K562 (cell line): ENCODE measurements at regions not wholly inside any gene's neighbourhood (a gene's known extent, or its start where the extent isn't known, plus 50 kb on each side); places are given as distances from the start of the nearest gene placed in this dataset.

Source experiments
- ATAC-seq: fragments of 200-7000 bp; cut with Tn5 transposase; 3 replicates; pipeline ENCODE4 v1.9.1; 2020; ENCODE audit warnings: moderate library complexity
- BruUV-seq: library from RNA; stranded (reverse); fragments of 400-500 nt; replicated peaks from 2 replicates; lab custom pipeline; 2021; lab: Mats Ljungman, UMichigan
- CTCF ChIA-PET: fragments of 300-600 bp; formaldehyde crosslinking; extraction: SDS; loops from one replicate; lab custom pipeline; 2021; ENCODE audit warnings: low intra/inter-chr PET ratio; lab: Yijun Ruan, JAX
- POLR2A ChIA-PET: fragments of 300-600, 350-650 bp; sonication (Branson Sonifier 250); formaldehyde crosslinking; extraction: SDS; loops from one replicate; lab custom pipeline; 2021; ENCODE audit warnings: antibody characterized with exemption, inconsistent platforms; lab: Yijun Ruan, JAX
- DNase-seq, 4 experiments: peaks; one replicate each; pipeline versions ENCODE4 v3.0.0 to v3.0.0-alpha.2; 2011 to 2018; ENCODE audit warnings: low spot score in 3 of 4, mixed read lengths in 3 of 4; ENCODE audit errors: extremely low read depth in 1 of 4
- FAIRE-seq: peaks from 2 replicates; lab custom pipeline; 2011; peaks lifted over from hg19 to GRCh38; lab: Jason Lieb, UNC
- H2AFZ ChIP-seq: 2 replicates; pipeline ENCODE4 v1.6.0; 2011; ENCODE audit warnings: low read depth, low read length, control low read depth, inconsistent platforms
- H3K27ac ChIP-seq: fragments of 200-600 bp; 3 replicates; pipeline ENCODE4 v1.8.0; 2011; ENCODE audit warnings: low read depth, mild to moderate bottlenecking, control low read depth, inconsistent platforms, low read length, moderate library complexity, mixed read lengths; ENCODE audit errors: extremely low read depth
- H3K27me3 ChIP-seq, 2 experiments: fragments of 300-600 bp in 1 of 2; 2 replicates in 1 of 2; 3 replicates in 1 of 2; pipeline versions ENCODE4 v1.6.0 to v1.8.0; 2011; ENCODE audit warnings: inconsistent platforms in 2 of 2, low read length in 2 of 2, mild to moderate bottlenecking in 1 of 2, mixed read lengths in 1 of 2, moderate library complexity in 1 of 2; ENCODE audit not compliant: control insufficient read depth in 2 of 2, insufficient read depth in 2 of 2
- H3K36me3 ChIP-seq: fragments of 300-600 bp; 3 replicates; pipeline ENCODE4 v1.8.0; 2011; ENCODE audit warnings: mild to moderate bottlenecking, low read length, inconsistent platforms; ENCODE audit not compliant: control insufficient read depth, insufficient read depth
- H3K4me1 ChIP-seq, 2 experiments: fragments of 200-600 bp in 1 of 2; replicated peaks in 1 of 2; 2 replicates in 1 of 2; 3 replicates in 1 of 2; pipeline versions ENCODE4 v1.5.1 to v1.8.0; 2011; ENCODE audit warnings: inconsistent platforms in 2 of 2, low read length in 2 of 2, mild to moderate bottlenecking in 1 of 2, mixed read lengths in 1 of 2, moderate library complexity in 1 of 2; ENCODE audit not compliant: control insufficient read depth in 2 of 2, insufficient read depth in 2 of 2
- H3K4me2 ChIP-seq: 2 replicates; pipeline ENCODE4 v1.6.1; 2011; ENCODE audit warnings: low read length, control low read depth, inconsistent platforms, mixed read lengths; ENCODE audit not compliant: insufficient read depth
- H3K4me3 ChIP-seq: fragments of 200-600 bp; sonication (generic), shearing (Covaris generic); 2 replicates; pipeline ENCODE4 v1.5.1; 2016; ENCODE audit warnings: control low read depth, inconsistent platforms
- H3K79me2 ChIP-seq: fragments of 200-600 bp; 3 replicates; pipeline ENCODE4 v1.8.0; 2011; ENCODE audit warnings: low read length, inconsistent platforms; ENCODE audit not compliant: control insufficient read depth, insufficient read depth
- H3K9ac ChIP-seq, 2 experiments: 2 replicates each; pipeline versions ENCODE4 v1.6.0 to v1.6.1; 2011; ENCODE audit warnings: low read depth in 2 of 2, low read length in 2 of 2, control low read depth in 1 of 2, inconsistent platforms in 1 of 2, mild to moderate bottlenecking in 1 of 2, mixed read lengths in 1 of 2; ENCODE audit not compliant: insufficient read depth in 1 of 2
- H3K9me1 ChIP-seq: one replicate; pipeline ENCODE4 v1.6.0; 2011; ENCODE audit warnings: inconsistent platforms, mild to moderate bottlenecking, low read length, moderate library complexity; ENCODE audit not compliant: control insufficient read depth, insufficient read depth
- H3K9me3 ChIP-seq: replicated peaks from 2 replicates; pipeline ENCODE4 v1.5.1; 2011; ENCODE audit warnings: low read depth, low read length, inconsistent platforms; ENCODE audit not compliant: control insufficient read depth, insufficient read depth
- H4K20me1 ChIP-seq: replicated peaks from 2 replicates; pipeline ENCODE4 v1.6.1; 2011; ENCODE audit warnings: low read length, inconsistent platforms, mixed read lengths; ENCODE audit not compliant: control insufficient read depth, insufficient read depth
- ARID2 ChIP-seq: fragments of 450-650 bp; IDR thresholded peaks from 2 replicates; pipeline ENCODE4 v1.6.1; 2017; ENCODE audit warnings: antibody characterized with exemption, mild to moderate bottlenecking
- HMGN3 ChIP-seq: IDR thresholded peaks from 2 replicates; pipeline ENCODE4 v1.6.1; 2011; ENCODE audit warnings: borderline replicate concordance, low read depth, mild to moderate bottlenecking, mixed read lengths, low read length; ENCODE audit not compliant: insufficient read length; ENCODE audit errors: extremely low read depth
- IRF2 ChIP-seq: sonication (generic); formaldehyde crosslinking; IDR thresholded peaks from 2 replicates; pipeline ENCODE4 v1.8.1; 2022; ENCODE audit warnings: mild to moderate bottlenecking, missing genetic modification reagents
- MYC ChIP-seq, 2 experiments: fragments of 250-450 bp in 1 of 2; sonication (Bioruptor Pico) in 1 of 2; IDR thresholded peaks; 2 replicates each; pipeline versions ENCODE4 v1.5.1 to v1.6.1; 2012 to 2021; ENCODE audit warnings: low read depth in 2 of 2, borderline replicate concordance in 1 of 2, improper control_type of control experiment in 1 of 2, low read length in 1 of 2, mild to moderate bottlenecking in 1 of 2, moderate library complexity in 1 of 2
- ZKSCAN1 ChIP-seq: fragments of 150-350 bp; IDR thresholded peaks from 2 replicates; pipeline ENCODE4 v1.6.1; 2016; ENCODE audit warnings: low read depth, low read length
- ZNF583 ChIP-seq: fragments of 250-450 bp; sonication (Bioruptor Pico); IDR thresholded peaks from 2 replicates; pipeline ENCODE4 v1.4.0; 2020
- ZNF717 ChIP-seq: fragments of 250-450 bp; sonication (Bioruptor Pico); IDR thresholded peaks from 2 replicates; pipeline ENCODE4 v1.5.0; 2021
- WGBS: fragments of 100-300 bp; shearing (Covaris generic); methylation state at CpG from one replicate; pipeline ENCODE4 v1.1.6; 2016; ENCODE audit warnings: low coverage, mixed read lengths; ENCODE audit not compliant: insufficient coverage; ENCODE audit errors: missing lambda C conversion rate; 5-methylcytosine and 5-hydroxymethylcytosine counted together
- in situ Hi-C: fragments of 300-500 bp; cut with MboI; formaldehyde crosslinking; loops from 4 replicates; pipeline ENCODE4 v1.15.0; 2018; ENCODE audit warnings: inconsistent platforms, mixed read lengths
- intact Hi-C: fragments of 100-400 bp; cut with micrococcal nuclease; formaldehyde crosslinking; loops from 2 replicates; pipeline ENCODE4 v1.14.2; 2022
- TF ChIP-seq, protein P1 (sequence below): fragments of 150-350 bp; conservative IDR thresholded peaks from 2 replicates; pipeline ENCODE4 v1.6.1; 2014; ENCODE audit warnings: low read length
- TF ChIP-seq, protein P2 (sequence below), 2 experiments: fragments of 250-450 bp in 1 of 2; fragments of 450-650 bp in 1 of 2; sonication (Bioruptor Pico) in 1 of 2; IDR thresholded peaks; 2 replicates each; pipeline versions ENCODE4 v1.6.1 to v1.8.0; 2016 to 2021; ENCODE audit warnings: mild to moderate bottlenecking in 2 of 2, moderate library complexity in 2 of 2, missing compliant biosample characterization in 1 of 2, missing genetic modification characterization in 1 of 2

DNA sequence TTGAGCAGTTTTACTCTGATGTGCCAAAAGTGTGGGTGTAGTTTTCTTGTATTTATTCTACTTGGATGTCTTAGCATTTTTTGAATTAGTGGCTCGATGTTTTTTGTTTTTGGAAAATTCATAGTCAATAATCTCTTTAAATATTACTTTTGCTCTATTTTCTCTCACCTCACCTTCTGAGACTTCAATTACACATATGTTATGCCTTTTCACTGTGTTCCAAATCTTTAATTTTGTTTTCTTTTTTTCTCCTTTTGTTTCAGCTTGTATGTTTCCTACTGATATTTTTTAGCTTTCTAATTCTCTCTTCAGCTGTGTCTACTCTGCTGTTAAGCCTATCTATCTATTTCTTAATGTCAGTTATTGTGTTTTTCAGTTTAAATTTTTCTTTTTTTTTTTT lies 69.5 kb downstream of the ZNF503 start:
- FAIRE-seq, result no peak
- BruUV-seq, result no TSS peak
- intact Hi-C loops, result no loop called here
- TF ChIP-seq, protein P1, sequence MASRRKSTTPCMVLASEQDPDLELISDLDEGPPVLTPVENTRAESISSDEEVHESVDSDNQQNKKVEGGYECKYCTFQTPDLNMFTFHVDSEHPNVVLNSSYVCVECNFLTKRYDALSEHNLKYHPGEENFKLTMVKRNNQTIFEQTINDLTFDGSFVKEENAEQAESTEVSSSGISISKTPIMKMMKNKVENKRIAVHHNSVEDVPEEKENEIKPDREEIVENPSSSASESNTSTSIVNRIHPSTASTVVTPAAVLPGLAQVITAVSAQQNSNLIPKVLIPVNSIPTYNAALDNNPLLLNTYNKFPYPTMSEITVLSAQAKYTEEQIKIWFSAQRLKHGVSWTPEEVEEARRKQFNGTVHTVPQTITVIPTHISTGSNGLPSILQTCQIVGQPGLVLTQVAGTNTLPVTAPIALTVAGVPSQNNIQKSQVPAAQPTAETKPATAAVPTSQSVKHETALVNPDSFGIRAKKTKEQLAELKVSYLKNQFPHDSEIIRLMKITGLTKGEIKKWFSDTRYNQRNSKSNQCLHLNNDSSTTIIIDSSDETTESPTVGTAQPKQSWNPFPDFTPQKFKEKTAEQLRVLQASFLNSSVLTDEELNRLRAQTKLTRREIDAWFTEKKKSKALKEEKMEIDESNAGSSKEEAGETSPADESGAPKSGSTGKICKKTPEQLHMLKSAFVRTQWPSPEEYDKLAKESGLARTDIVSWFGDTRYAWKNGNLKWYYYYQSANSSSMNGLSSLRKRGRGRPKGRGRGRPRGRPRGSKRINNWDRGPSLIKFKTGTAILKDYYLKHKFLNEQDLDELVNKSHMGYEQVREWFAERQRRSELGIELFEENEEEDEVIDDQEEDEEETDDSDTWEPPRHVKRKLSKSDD, result no peak
- TF ChIP-seq, protein P2, sequence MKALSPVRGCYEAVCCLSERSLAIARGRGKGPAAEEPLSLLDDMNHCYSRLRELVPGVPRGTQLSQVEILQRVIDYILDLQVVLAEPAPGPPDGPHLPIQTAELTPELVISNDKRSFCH (CRISPR knock-in tag; IDR thresholded peaks at IDR 0.05), result no peak
- TF ChIP-seq, protein P2 (tag; IDR thresholded peaks at IDR 0.05), result no peak
- TF ChIP-seq ZKSCAN1, result no peak
- TF ChIP-seq IRF2 (CRISPR knock-in tag), result no peak
- no peak for TF ChIP-seq HMGN3
- TF ChIP-seq MYC (IDR thresholded peaks at IDR 0.05; ENCODE audit: low read depth, low read length), result no peak
- TF ChIP-seq MYC (CRISPR knock-in tag; IDR thresholded peaks at IDR 0.05; ENCODE audit: borderline replicate concordance, low read depth), result no peak
- no peak for TF ChIP-seq ZNF583
- no peak for TF ChIP-seq ARID2
- no peak for TF ChIP-seq ZNF717

More for the DNA sequence above, 69.5 kb downstream of the ZNF503 start:
- Histone ChIP-seq H3K9me3 (no peaks in the 10 kb centered on the region), H3K27me3 (peaks cover 0 to 2% of the 10 kb centered on the region in 2 experiments; a peak in 1 of 5 replicates), H2AFZ (no peak overlapping the region), H4K20me1 (no peaks in the 10 kb centered on the region), H3K4me2 (no peak overlapping the region), H3K9me1 (no peaks in the 10 kb centered on the region), H3K4me3 (no peak overlapping the region), H3K27ac (no peak overlapping the region), H3K9ac (no peak overlapping the region), H3K4me1 (no peaks in the 10 kb centered on the region), H3K36me3 (no peaks in the 10 kb centered on the region), H3K79me2 (no peaks in the 10 kb centered on the region)
- POLR2A ChIA-PET, result interaction anchor here (1.7 kb wide), 1 partner anchor 37 kb away, joined by 4 read pairs; no protein-coding TSS in a partner anchor
- in situ Hi-C loops, result no loop called here
- CTCF ChIA-PET, result no interaction called here
- 5% methylated on average over 1 of the region's 1 CpG for WGBS
- DNase-seq (no peak), ATAC-seq (no peak)
